Spleen (tissue), 11 donors: ENCODE measurements at regions not wholly inside any gene's neighbourhood (a gene's known extent, or its start where the extent isn't known, plus 50 kb on each side); places are given as distances from the start of the nearest gene placed in this dataset.

Source experiments
- DNase-seq: peaks from one replicate; pipeline ENCODE4 v3.0.0-alpha.2; 2020
- H3K27ac ChIP-seq, 8 donors: fragments of 200-600 bp; sonication (generic) in 7 of 8; 1 replicate in 4 of 8; 2 replicates in 4 of 8; pipeline versions ENCODE4 v1.5.0 to v1.8.0; 2016 to 2021; ENCODE audit warnings: inconsistent platforms in 4 of 8, mild to moderate bottlenecking in 4 of 8, moderate library complexity in 1 of 8
- H3K27me3 ChIP-seq, 7 donors: fragments of 200-600 bp; sonication (generic) in 6 of 7; replicated peaks in 1 of 7; 1 replicate in 4 of 7; 2 replicates in 3 of 7; pipeline versions ENCODE4 v1.5.0 to v1.8.0; 2016 to 2021; ENCODE audit warnings: inconsistent platforms in 3 of 7, mild to moderate bottlenecking in 1 of 7
- H3K36me3 ChIP-seq, 6 donors: fragments of 200-600 bp; sonication (generic) in 5 of 6; 1 replicate in 4 of 6; 2 replicates in 2 of 6; pipeline versions ENCODE4 v1.5.0 to v1.8.0; 2016 to 2021; ENCODE audit warnings: inconsistent platforms in 2 of 6
- H3K4me1 ChIP-seq, 6 donors: fragments of 200-600 bp; sonication (generic) in 5 of 6; 1 replicate in 3 of 6; 2 replicates in 3 of 6; pipeline versions ENCODE4 v1.5.0 to v1.8.0; 2016 to 2021; ENCODE audit warnings: inconsistent platforms in 3 of 6
- H3K4me3 ChIP-seq, 8 donors: fragments of 200-600 bp; sonication (generic) in 7 of 8; 1 replicate in 4 of 8; 2 replicates in 4 of 8; pipeline versions ENCODE4 v1.5.0 to v1.8.0; 2016 to 2021; ENCODE audit warnings: inconsistent platforms in 4 of 8, mild to moderate bottlenecking in 4 of 8, moderate library complexity in 2 of 8
- H3K9me3 ChIP-seq, 8 donors: fragments of 200-600 bp; sonication (generic) in 7 of 8; 1 replicate in 4 of 8; 2 replicates in 4 of 8; pipeline versions ENCODE4 v1.5.0 to v1.8.0; 2016 to 2021; ENCODE audit warnings: inconsistent platforms in 4 of 8
- CTCF ChIP-seq, 11 experiments: fragments of 200-600 bp in 7 of 11; fragments of 450-650 bp in 4 of 11; sonication (generic) in 4 of 11; IDR thresholded peaks in 8 of 11; conservative IDR thresholded peaks in 3 of 11; 1 replicate in 7 of 11; 2 replicates in 4 of 11; pipeline versions ENCODE4 v1.4.0 to v1.8.0; 2016 to 2021; ENCODE audit warnings: antibody characterized with exemption in 11 of 11, inconsistent platforms in 4 of 11, mild to moderate bottlenecking in 1 of 11
- POLR2A ChIP-seq, 3 donors: fragments of 450-650 bp; IDR thresholded peaks; one replicate each; pipeline ENCODE4 v1.5.1; 2017; ENCODE audit warnings: antibody characterized with exemption in 3 of 3, mild to moderate bottlenecking in 1 of 3
- POLR2AphosphoS5 ChIP-seq, 3 donors: sonication (generic); formaldehyde crosslinking; IDR thresholded peaks; one replicate each; pipeline ENCODE4 v1.5.1; 2017; ENCODE audit warnings: antibody characterized with exemption in 3 of 3
- WGBS, 5 donors: extraction: QIAGEN DNeasy Blood & Tissue Kit in 3 of 5; methylation state at CpG; one replicate each; pipeline versions ENCODE4 v1.1.5 to v1.1.7; 2013 to 2018; 5-methylcytosine and 5-hydroxymethylcytosine counted together
- intact Hi-C: fragments of 100-400 bp; cut with DNase I; formaldehyde crosslinking; loops from one replicate; pipeline ENCODE4 v1.15.0; 2023; ENCODE audit warnings: low total_unique reads
- donor health status: healthy with polysubstance abuse.
- donor health status: DM: no; HTN: no; CAD: no; lungs with moderate emphysema.
- donor health status: DM: no; HTN: no; CAD: no.
- donor health status: Bipolar disorder and iron deficiency.
- donor health status: healthy.
- donor health status: DM: no; HTN: no; CAD: no.
- donor health status: DM: yes; HTN: yes; CAD: no.

- TF ChIP-seq POLR2AphosphoS5 (IDR thresholded peaks at IDR 0.05) (no peak), CTCF (IDR thresholded peaks at IDR 0.05 in 8 of 11, conservative IDR thresholded peaks at IDR 0.05 in 3 of 11) (no peak), POLR2A (IDR thresholded peaks at IDR 0.05) (no peak)
- Histone ChIP-seq H3K27me3 (no peaks in the 10 kb centered on the region), H3K36me3 (no peaks in the 10 kb centered on the region), H3K9me3 (no peaks in the 10 kb centered on the region), H3K27ac (no peak overlapping the region), H3K4me3 (no peak overlapping the region), H3K4me1 (no peaks in the 10 kb centered on the region)
- no peak for DNase-seq
- 78 to 83% (median 80%) methylated on average over 4 of the region's 4 CpGs for WGBS, 5 donors
- intact Hi-C loops, result no loop called here
Measured at GRCh38 chr15:94815110-94815731, 583.9 kb downstream of the MCTP2 start.

DNA sequence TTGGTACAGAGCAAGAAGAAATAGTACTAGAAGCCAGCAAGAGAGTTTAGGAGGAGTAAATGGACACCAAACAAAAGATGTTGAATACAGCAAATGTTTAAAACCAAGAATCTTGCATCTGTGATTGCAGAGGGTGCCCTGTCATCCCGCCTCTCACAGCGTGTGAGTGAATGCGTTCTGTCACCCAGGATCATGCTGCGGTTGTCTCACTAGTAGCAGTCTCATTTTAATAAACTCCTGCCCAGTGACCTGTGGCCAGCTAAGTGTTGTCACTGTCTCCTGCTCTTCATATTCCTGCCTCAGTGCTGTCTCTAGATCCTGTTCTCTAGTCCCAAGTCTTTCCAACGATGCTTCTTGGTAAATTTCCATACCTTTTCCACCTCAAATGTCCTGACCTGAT lies 584.6 kb downstream of the MCTP2 start:
- intact Hi-C loops, result no loop called here
- no peak for TF ChIP-seq CTCF (IDR thresholded peaks at IDR 0.05 in 8 of 11, conservative IDR thresholded peaks at IDR 0.05 in 3 of 11)
- TF ChIP-seq POLR2A (IDR thresholded peaks at IDR 0.05), result no peak
- no peak for TF ChIP-seq POLR2AphosphoS5 (IDR thresholded peaks at IDR 0.05)
- Histone ChIP-seq H3K4me3 (no peak overlapping the region), H3K9me3 (no peaks in the 10 kb centered on the region), H3K36me3 (no peaks in the 10 kb centered on the region), H3K27me3 (no peaks in the 10 kb centered on the region), H3K27ac (no peak overlapping the region), H3K4me1 (no peaks in the 10 kb centered on the region)
- no peak for DNase-seq
- WGBS, 5 donors, result 86 to 92% (median 88%) methylated on average over 5 of the region's 5 CpGs

- no peak for DNase-seq
- no peak overlapping the region for H3K4me3 ChIP-seq
- H3K27ac ChIP-seq, result no peak overlapping the region
- WGBS, 5 donors, result 80 to 95% (median 88%) methylated on average over 12 to 15 of the region's 15 CpGs
- TF ChIP-seq POLR2A (IDR thresholded peaks at IDR 0.05) (no peak), POLR2AphosphoS5 (IDR thresholded peaks at IDR 0.05) (no peak), CTCF (IDR thresholded peaks at IDR 0.05 in 8 of 11, conservative IDR thresholded peaks at IDR 0.05 in 3 of 11) (no peak)
- no peaks in the 10 kb centered on the region for H3K4me1 ChIP-seq
- intact Hi-C loops, result no loop called here
- H3K9me3 ChIP-seq, result peaks cover 0 to 14% (median 3%) of the 10 kb centered on the region in 8 donors
- H3K27me3 ChIP-seq, result no peaks in the 10 kb centered on the region
- H3K36me3 ChIP-seq, result no peaks in the 10 kb centered on the region
Measured at GRCh38 chr15:94829887-94830884, 598.8 kb downstream of the MCTP2 start.

- H3K27me3 ChIP-seq, result no peaks in the 10 kb centered on the region
- H3K36me3 ChIP-seq, result no peaks in the 10 kb centered on the region
- no peak overlapping the region for H3K27ac ChIP-seq
- H3K4me3 ChIP-seq, result no peak overlapping the region
- H3K4me1 ChIP-seq, result no peaks in the 10 kb centered on the region
- peaks cover 0 to 14% (median 3%) of the 10 kb centered on the region in 8 donors for H3K9me3 ChIP-seq
- no peak for DNase-seq
- WGBS, 5 donors, result 93 to 96% (median 95%) methylated on average over 3 of the region's 3 CpGs
- no peak for TF ChIP-seq POLR2AphosphoS5 (IDR thresholded peaks at IDR 0.05)
- TF ChIP-seq POLR2A (IDR thresholded peaks at IDR 0.05), result no peak
- TF ChIP-seq CTCF (IDR thresholded peaks at IDR 0.05 in 8 of 11, conservative IDR thresholded peaks at IDR 0.05 in 3 of 11), result no peak
- intact Hi-C loops, result no loop called here
Measured at GRCh38 chr15:94834000-94834399, 602.6 kb downstream of the MCTP2 start.
